Ovary (tissue), 7 donors: ENCODE measurements at regions not wholly inside any gene's neighbourhood (a gene's known extent, or its start where the extent isn't known, plus 50 kb on each side); places are given as distances from the start of the nearest gene placed in this dataset.

Experiments
- DNase-seq, 5 donors: peaks; one replicate each; pipeline ENCODE4 v3.0.0-alpha.2; 2019 to 2020
- H3K27ac ChIP-seq, 2 donors: fragments of 200-600 bp; one replicate each; pipeline versions ENCODE4 v1.5.1 to v1.8.0; 2019 to 2022
- H3K27me3 ChIP-seq: fragments of 200-600 bp; one replicate; pipeline ENCODE4 v1.8.0; 2022
- H3K36me3 ChIP-seq: fragments of 200-600 bp; sonication (generic); one replicate; pipeline ENCODE4 v1.5.1; 2019
- H3K4me1 ChIP-seq: one replicate; pipeline ENCODE4 v1.8.1; 2013; ENCODE audit warnings: mild to moderate bottlenecking, moderate library complexity; ENCODE audit not compliant: insufficient read depth
- H3K4me3 ChIP-seq: fragments of 200-600 bp; sonication (generic); one replicate; pipeline ENCODE4 v1.5.1; 2017
- H3K9me3 ChIP-seq, 2 donors: fragments of 200-600 bp in 1 of 2; sonication (generic) in 1 of 2; one replicate each; pipeline versions ENCODE4 v1.5.1 to v1.8.1; 2013 to 2019; ENCODE audit warnings: mild to moderate bottlenecking in 1 of 2, moderate library complexity in 1 of 2
- CTCF ChIP-seq, 3 donors: fragments of 450-650 bp in 2 of 3; fragments of 200-600 bp in 1 of 3; IDR thresholded peaks; one replicate each; pipeline versions ENCODE4 v1.5.1 to v1.8.0; 2016 to 2022; ENCODE audit warnings: antibody characterized with exemption in 3 of 3, mild to moderate bottlenecking in 1 of 3
- EP300 ChIP-seq: sonication (generic); formaldehyde crosslinking; IDR thresholded peaks from one replicate; pipeline ENCODE4 v1.6.1; 2017; ENCODE audit warnings: antibody characterized with exemption
- POLR2A ChIP-seq: fragments of 450-650 bp; IDR thresholded peaks from one replicate; pipeline ENCODE4 v1.6.1; 2017; ENCODE audit warnings: antibody characterized with exemption, mild to moderate bottlenecking, moderate library complexity
- WGBS, 3 donors: extraction: QIAGEN DNeasy Blood & Tissue Kit in 1 of 3; methylation state at CpG; one replicate each; pipeline versions ENCODE4 v1.1.5 to v1.1.7; 2013 to 2017; 5-methylcytosine and 5-hydroxymethylcytosine counted together
- intact Hi-C, 4 donors: fragments of 100-400 bp; cut with DNase I; formaldehyde crosslinking; loops; one replicate each; pipeline versions ENCODE4 v1.11.0 to v1.15.1; 2022 to 2023
- donor health status: DM: no; HTN: no; CAD: no; lungs with moderate emphysema.
- donor health status: DM: no; HTN: no; CAD: no.
- donor health status: Bipolar disorder and iron deficiency.
- donor health status: DM: no; HTN: no; CAD: no.
- donor health status: DM: yes; HTN: yes; CAD: no.

- WGBS, 3 donors: 90 to 96% (median 91%) methylated on average over 6 of the region's 6 CpGs
- H3K9me3 ChIP-seq: peaks cover 0 to 3% of the 10 kb centered on the region in 2 donors
- intact Hi-C loops: no loop called here
- no peaks in the 10 kb centered on the region for H3K36me3 ChIP-seq
- no peak overlapping the region for H3K4me3 ChIP-seq
- peaks cover 10% of the 10 kb centered on the region for H3K4me1 ChIP-seq
- H3K27ac ChIP-seq: no peak overlapping the region
- H3K27me3 ChIP-seq: no peaks in the 10 kb centered on the region
- DNase-seq: no peak
- no peak for TF ChIP-seq EP300
- no peak for TF ChIP-seq CTCF (IDR thresholded peaks at IDR 0.05)
- no peak for TF ChIP-seq POLR2A
These were observed 545.0 kb downstream of the TNS3 start for GRCh38 chr7:47036909-47037308.

GRCh38 chr7:47035522-47035921, 546.4 kb downstream of the TNS3 start:
- TF ChIP-seq POLR2A (no peak), EP300 (no peak), CTCF (IDR thresholded peaks at IDR 0.05) (no peak)
- WGBS, 3 donors: 11 to 31% (median 18%) methylated on average over 2 of the region's 2 CpGs
- Histone ChIP-seq H3K4me1 (peaks cover 13% of the 10 kb centered on the region), H3K36me3 (no peaks in the 10 kb centered on the region), H3K9me3 (peaks cover 0 to 3% of the 10 kb centered on the region in 2 donors), H3K27ac (no peak overlapping the region), H3K27me3 (no peaks in the 10 kb centered on the region), H3K4me3 (no peak overlapping the region)
- no peak for DNase-seq
- intact Hi-C loops: no loop called here

- peaks cover 12% of the 10 kb centered on the region for H3K4me1 ChIP-seq
- H3K27me3 ChIP-seq: no peaks in the 10 kb centered on the region
- 96 to 99% (median 99%) methylated on average over 2 of the region's 2 CpGs for WGBS, 3 donors
- H3K36me3 ChIP-seq: no peaks in the 10 kb centered on the region
- TF ChIP-seq POLR2A: no peak
- no peak for TF ChIP-seq CTCF (IDR thresholded peaks at IDR 0.05)
- TF ChIP-seq EP300: no peak
- H3K27ac ChIP-seq: no peak overlapping the region
- intact Hi-C loops: no loop called here
- no peak for DNase-seq
- H3K4me3 ChIP-seq: no peak overlapping the region
- peaks cover 0 to 3% of the 10 kb centered on the region in 2 donors for H3K9me3 ChIP-seq
These were observed 547.7 kb downstream of the TNS3 start for GRCh38 chr7:47034180-47034579.

- no peaks in the 10 kb centered on the region for H3K36me3 ChIP-seq
- no peak overlapping the region for H3K4me3 ChIP-seq
- TF ChIP-seq POLR2A (no peak), CTCF (IDR thresholded peaks at IDR 0.05) (no peak), EP300 (no peak)
- H3K27me3 ChIP-seq: no peaks in the 10 kb centered on the region
- WGBS, 3 donors: 30 to 46% (median 31%) methylated on average over 4 of the region's 4 CpGs
- H3K27ac ChIP-seq: no peak overlapping the region
- intact Hi-C loops: no loop called here
- H3K9me3 ChIP-seq: peaks cover 0 to 3% of the 10 kb centered on the region in 2 donors
- peaks cover 12% of the 10 kb centered on the region for H3K4me1 ChIP-seq
- DNase-seq: no peak
These were observed 549.4 kb downstream of the TNS3 start for GRCh38 chr7:47032536-47032908.
